GM18870 (cell line): ENCODE measurements at regions not wholly inside any gene's neighbourhood (a gene's known extent, or its start where the extent isn't known, plus 50 kb on each side); places are given as distances from the start of the nearest gene placed in this dataset.

Source experiments
- ATAC-seq: cut with Tn5 transposase; IDR thresholded peaks from one replicate; pipeline ENCODE4 v1.9.1; 2021; ENCODE audit warnings: moderate library complexity; ENCODE audit not compliant: unreplicated experiment

GRCh38 chr5:125528881-125529280, 782.4 kb upstream of the ZNF608 start:
- no peak for ATAC-seq

- no peak for ATAC-seq
Measured at GRCh38 chr5:125530833-125531615, 784.6 kb upstream of the ZNF608 start.

GRCh38 chr5:125536095-125536494, 789.7 kb upstream of the ZNF608 start:
- ATAC-seq = no peak

- no peak for ATAC-seq
Measured at GRCh38 chr5:125536582-125536981, 790.1 kb upstream of the ZNF608 start.

GRCh38 chr5:125537661-125538060, 791.2 kb upstream of the ZNF608 start:
- no peak for ATAC-seq

GRCh38 chr5:125538469-125538868, 792.0 kb upstream of the ZNF608 start:
- no peak for ATAC-seq

- no peak for ATAC-seq
Measured at GRCh38 chr5:125541085-125541484, 794.6 kb upstream of the ZNF608 start.

- ATAC-seq = no peak
Measured at GRCh38 chr5:125549322-125549911, 803.0 kb upstream of the ZNF608 start.

- no peak for ATAC-seq
Measured at GRCh38 chr5:125550274-125550673, 803.8 kb upstream of the ZNF608 start.

- ATAC-seq = no peak
Measured at GRCh38 chr5:125551246-125551645, 804.8 kb upstream of the ZNF608 start.

- ATAC-seq = no peak
Measured at GRCh38 chr5:125551797-125552196, 805.4 kb upstream of the ZNF608 start.

GRCh38 chr5:125552486-125552885, 806.0 kb upstream of the ZNF608 start:
- no peak for ATAC-seq

GRCh38 chr5:125554355-125554754, 807.9 kb upstream of the ZNF608 start:
- no peak for ATAC-seq

GRCh38 chr5:125555591-125555990, 809.2 kb upstream of the ZNF608 start:
- ATAC-seq = no peak

- no peak for ATAC-seq
Measured at GRCh38 chr5:125558016-125558415, 811.6 kb upstream of the ZNF608 start.

GRCh38 chr5:125558466-125558865, 812.0 kb upstream of the ZNF608 start:
- no peak for ATAC-seq

GRCh38 chr5:125559296-125559695, 812.9 kb upstream of the ZNF608 start:
- no peak for ATAC-seq

GRCh38 chr5:125560476-125561225, 814.2 kb upstream of the ZNF608 start:
- ATAC-seq = no peak

GRCh38 chr5:125564317-125564975, 818.0 kb upstream of the ZNF608 start:
- ATAC-seq = no peak

GRCh38 chr5:125574491-125575044, 828.1 kb upstream of the ZNF608 start:
- ATAC-seq = no peak
